ENCODE measurements at regions not wholly inside any gene's neighbourhood (a gene's known extent, or its start where the extent isn't known, plus 50 kb on each side); places are given as distances from the start of the nearest gene placed in this dataset.
"Not testable (repeated sequence)": the region's sequence is repeated elsewhere in the genome, so short reads cannot be mapped to it uniquely, and the experiment has no call there.

DNA sequence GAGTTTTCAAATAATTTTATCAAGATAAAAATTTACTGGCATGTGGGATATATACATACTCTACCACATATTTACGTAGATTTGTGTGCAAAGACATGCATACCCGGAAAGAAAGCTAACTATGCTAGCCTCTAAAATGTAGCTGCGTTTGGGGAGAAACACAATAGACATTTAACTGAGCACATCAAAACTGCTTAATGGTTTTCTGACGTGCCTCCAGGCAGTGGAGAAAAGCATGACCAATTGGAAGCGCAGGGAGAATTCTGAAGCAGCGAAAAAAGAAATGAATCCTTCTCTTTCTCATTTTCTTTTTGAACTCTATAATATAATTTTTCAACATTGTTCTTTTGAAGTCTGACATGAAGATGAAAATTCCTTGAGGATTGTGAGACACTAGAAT lies 60.3 kb upstream of the LYZL1 start:
- no peak for DNase-seq

DNA sequence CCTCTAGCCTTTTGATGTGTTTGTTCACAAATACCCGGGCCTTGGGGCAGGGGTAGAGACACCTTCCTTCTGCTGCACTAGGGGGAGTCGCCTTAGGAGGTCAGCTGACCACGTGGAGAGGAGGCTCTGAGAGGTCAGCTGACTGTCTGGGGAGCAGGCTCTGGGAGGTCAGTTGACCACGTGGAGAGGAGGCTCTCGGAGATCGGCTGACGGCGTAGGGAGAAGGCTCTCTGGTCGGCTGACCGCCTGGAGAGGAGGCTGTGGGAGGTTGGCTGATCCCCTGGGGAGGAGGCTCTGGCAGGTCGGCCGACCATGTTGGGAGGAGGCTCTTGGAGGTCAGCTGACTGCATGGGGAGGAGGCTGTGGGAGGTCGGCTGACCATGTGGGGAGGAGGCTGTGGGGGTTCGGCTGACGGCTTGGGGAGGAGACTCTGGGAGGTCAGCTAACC lies 59.6 kb upstream of the LYZL1 start:
- no peak for DNase-seq

DNA sequence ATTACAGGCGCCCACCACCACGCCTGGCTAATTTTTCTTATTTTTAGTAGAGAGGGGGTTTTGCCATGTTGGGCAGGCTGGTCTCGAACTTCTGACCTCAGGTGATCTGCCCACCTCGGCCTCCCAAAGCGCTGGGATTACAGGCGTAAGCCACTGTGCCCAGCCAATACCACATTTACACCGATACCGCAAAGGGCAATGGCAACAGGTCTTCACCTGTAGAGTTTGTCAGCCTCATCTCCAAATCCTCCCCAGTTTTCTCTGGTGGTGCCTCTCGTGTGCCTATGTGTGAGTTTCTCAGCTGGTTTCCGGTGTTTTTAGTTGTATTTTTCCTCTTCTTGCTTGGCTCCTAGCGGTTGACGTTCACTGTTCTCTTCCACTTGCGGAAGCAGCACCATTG lies 52.0 kb upstream of the LYZL1 start:
- not testable (repeated sequence) for DNase-seq

DNA sequence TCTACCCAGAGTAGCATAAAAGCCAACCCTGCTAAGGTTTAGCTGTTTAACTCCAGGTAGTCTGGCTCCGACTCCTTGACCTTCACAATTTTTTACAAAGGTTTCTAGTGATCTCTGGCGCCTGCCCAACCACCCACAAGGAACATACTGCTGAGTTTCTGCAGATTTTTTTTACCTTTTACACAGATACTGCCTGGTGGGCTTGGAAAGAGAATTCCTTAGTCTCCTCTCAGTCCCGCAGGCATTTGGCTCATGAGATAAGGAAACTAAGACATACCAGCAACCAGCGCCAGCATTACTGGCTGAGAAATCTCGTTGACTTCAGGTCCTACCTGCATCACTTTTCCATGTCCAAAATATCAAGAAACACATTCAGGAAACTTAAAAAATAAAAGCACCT lies 51.1 kb upstream of the LYZL1 start:
- no peak for DNase-seq

DNA sequence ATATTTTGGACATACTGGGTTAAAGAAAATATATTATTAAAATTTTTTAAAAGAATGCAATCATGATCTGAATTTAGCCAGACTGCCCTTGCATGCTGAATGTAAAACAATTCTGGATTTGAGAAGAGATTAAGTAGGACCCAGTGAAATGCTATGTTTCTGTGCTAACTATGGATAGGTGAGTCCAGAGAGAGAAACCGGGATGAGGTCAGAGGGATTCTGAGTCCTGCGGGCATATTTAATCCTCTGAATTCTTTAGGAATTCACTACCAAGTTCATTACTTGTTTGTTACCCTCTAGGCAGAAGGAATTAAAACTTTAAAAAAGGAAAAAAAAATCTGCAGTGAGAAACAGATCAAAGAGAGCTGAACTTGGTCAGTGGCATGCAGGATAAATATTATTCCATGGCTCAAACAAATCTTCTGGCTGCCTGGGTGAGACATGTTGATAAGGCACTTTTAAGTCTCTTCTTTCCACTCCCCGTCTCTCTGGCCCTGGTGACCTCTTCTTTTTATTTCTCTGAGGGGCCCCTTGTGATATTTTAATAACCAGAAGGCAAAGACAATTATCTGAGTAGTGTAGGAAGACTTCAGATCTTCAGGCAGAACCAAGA lies 50.2 kb upstream of the LYZL1 start:
- no peak for DNase-seq
